Adrenal gland (tissue), 9 donors: ENCODE measurements at regions not wholly inside any gene's neighbourhood (a gene's known extent, or its start where the extent isn't known, plus 50 kb on each side); places are given as distances from the start of the nearest gene placed in this dataset.

Experiments
- DNase-seq, 7 donors: peaks; one replicate each; pipeline ENCODE4 v3.0.0-alpha.2; 2019 to 2020
- H3K27ac ChIP-seq, 5 donors: fragments of 200-600 bp; sonication (generic) in 4 of 5; 1 replicate in 3 of 5; 2 replicates in 2 of 5; pipeline versions ENCODE4 v1.5.1 to v1.8.0; 2016 to 2020; ENCODE audit warnings: mild to moderate bottlenecking in 1 of 5
- H3K27me3 ChIP-seq: fragments of 200-600 bp; 2 replicates; pipeline ENCODE4 v1.8.0; 2021
- H3K36me3 ChIP-seq, 2 donors: fragments of 200-600 bp; replicated peaks in 1 of 2; 1 replicate in 1 of 2; 2 replicates in 1 of 2; pipeline versions ENCODE4 v1.5.1 to v1.8.0; 2018 to 2022
- H3K4me1 ChIP-seq, 2 donors: fragments of 200-600 bp; replicated peaks in 1 of 2; 1 replicate in 1 of 2; 2 replicates in 1 of 2; pipeline versions ENCODE4 v1.5.1 to v1.8.0; 2018 to 2021
- H3K4me3 ChIP-seq, 4 donors: fragments of 200-600 bp; sonication (generic) in 3 of 4; one replicate each; pipeline ENCODE4 v1.5.1; 2016 to 2018
- H3K9me3 ChIP-seq, 3 donors: fragments of 200-600 bp; sonication (generic) in 1 of 3; replicated peaks in 1 of 3; 1 replicate in 2 of 3; 2 replicates in 1 of 3; pipeline versions ENCODE4 v1.5.1 to v1.8.0; 2016 to 2021
- CTCF ChIP-seq, 6 experiments: fragments of 450-650 bp in 4 of 6; fragments of 200-600 bp in 2 of 6; sonication (generic) in 1 of 6; IDR thresholded peaks; 1 replicate in 5 of 6; 2 replicates in 1 of 6; pipeline versions ENCODE4 v1.5.1 to v1.8.0; 2016 to 2021; ENCODE audit warnings: antibody characterized with exemption in 6 of 6, mild to moderate bottlenecking in 2 of 6, moderate library complexity in 1 of 6
- POLR2A ChIP-seq, 2 donors: fragments of 450-650 bp; IDR thresholded peaks; one replicate each; pipeline ENCODE4 v1.6.1; 2017; ENCODE audit warnings: antibody characterized with exemption in 2 of 2, mild to moderate bottlenecking in 2 of 2, moderate library complexity in 1 of 2
- WGBS, 4 donors: extraction: QIAGEN DNeasy Blood & Tissue Kit in 2 of 4; methylation state at CpG; one replicate each; pipeline versions ENCODE4 v1.1.5 to v1.1.7; 2013 to 2017; 5-methylcytosine and 5-hydroxymethylcytosine counted together
- intact Hi-C, 2 donors: fragments of 100-400 bp; cut with DNase I; formaldehyde crosslinking; loops; one replicate each; pipeline versions ENCODE4 v1.14.1 to v1.15.0; 2022 to 2023
- donor health status: healthy with polysubstance abuse.
- donor health status: Bipolar disorder and iron deficiency.
- donor health status: DM: yes; HTN: yes; CAD: no.
- donor health status: DM: no; HTN: no; CAD: no.
- donor health status: DM: no; HTN: no; CAD: no.

- WGBS, 4 donors: 33 to 47% (median 45%) methylated on average over 1 of the region's 1 CpG
- Histone ChIP-seq H3K9me3 (no peaks in the 10 kb centered on the region), H3K36me3 (no peaks in the 10 kb centered on the region), H3K27ac (no peak overlapping the region), H3K4me1 (no peaks in the 10 kb centered on the region), H3K4me3 (no peak overlapping the region), H3K27me3 (no peaks in the 10 kb centered on the region)
- DNase-seq: no peak
- TF ChIP-seq CTCF (IDR thresholded peaks at IDR 0.05) (no peak), POLR2A (IDR thresholded peaks at IDR 0.05) (no peak)
- intact Hi-C loops: no loop called here
These were observed 491.2 kb upstream of the SEMA6A start for GRCh38 chr5:117065800-117066199.

- no peak for DNase-seq
- no peaks in the 10 kb centered on the region for H3K9me3 ChIP-seq
- no peaks in the 10 kb centered on the region for H3K36me3 ChIP-seq
- no peak overlapping the region for H3K4me3 ChIP-seq
- no peak overlapping the region for H3K27ac ChIP-seq
- intact Hi-C loops: no loop called here
- H3K27me3 ChIP-seq: no peaks in the 10 kb centered on the region
- TF ChIP-seq CTCF (IDR thresholded peaks at IDR 0.05) (no peak), POLR2A (IDR thresholded peaks at IDR 0.05) (no peak)
- WGBS, 4 donors: 78 to 95% (median 91%) methylated on average over 1 of the region's 1 CpG
- H3K4me1 ChIP-seq: no peaks in the 10 kb centered on the region
These were observed 490.5 kb upstream of the SEMA6A start for GRCh38 chr5:117065161-117065560.

GRCh38 chr5:117060099-117060498 lies 485.5 kb upstream of the SEMA6A start:
- Histone ChIP-seq H3K36me3 (no peaks in the 10 kb centered on the region), H3K27ac (no peak overlapping the region), H3K9me3 (no peaks in the 10 kb centered on the region), H3K27me3 (no peaks in the 10 kb centered on the region), H3K4me3 (no peak overlapping the region), H3K4me1 (no peaks in the 10 kb centered on the region)
- TF ChIP-seq POLR2A (IDR thresholded peaks at IDR 0.05) (no peak), CTCF (IDR thresholded peaks at IDR 0.05) (no peak)
- intact Hi-C loops: no loop called here
- DNase-seq: no peak
- WGBS, 4 donors: 82 to 89% (median 85%) methylated on average over 1 of the region's 1 CpG

GRCh38 chr5:117058740-117059139 lies 484.1 kb upstream of the SEMA6A start:
- H3K9me3 ChIP-seq: no peaks in the 10 kb centered on the region
- no peak for DNase-seq
- H3K27ac ChIP-seq: no peak overlapping the region
- intact Hi-C loops: no loop called here
- no peaks in the 10 kb centered on the region for H3K4me1 ChIP-seq
- TF ChIP-seq CTCF (IDR thresholded peaks at IDR 0.05): no peak
- TF ChIP-seq POLR2A (IDR thresholded peaks at IDR 0.05): no peak
- H3K4me3 ChIP-seq: no peak overlapping the region
- no peaks in the 10 kb centered on the region for H3K36me3 ChIP-seq
- H3K27me3 ChIP-seq: no peaks in the 10 kb centered on the region
